ENCODE measurements at regions not wholly inside any gene's neighbourhood (a gene's known extent, or its start where the extent isn't known, plus 50 kb on each side); places are given as distances from the start of the nearest gene placed in this dataset.

DNA sequence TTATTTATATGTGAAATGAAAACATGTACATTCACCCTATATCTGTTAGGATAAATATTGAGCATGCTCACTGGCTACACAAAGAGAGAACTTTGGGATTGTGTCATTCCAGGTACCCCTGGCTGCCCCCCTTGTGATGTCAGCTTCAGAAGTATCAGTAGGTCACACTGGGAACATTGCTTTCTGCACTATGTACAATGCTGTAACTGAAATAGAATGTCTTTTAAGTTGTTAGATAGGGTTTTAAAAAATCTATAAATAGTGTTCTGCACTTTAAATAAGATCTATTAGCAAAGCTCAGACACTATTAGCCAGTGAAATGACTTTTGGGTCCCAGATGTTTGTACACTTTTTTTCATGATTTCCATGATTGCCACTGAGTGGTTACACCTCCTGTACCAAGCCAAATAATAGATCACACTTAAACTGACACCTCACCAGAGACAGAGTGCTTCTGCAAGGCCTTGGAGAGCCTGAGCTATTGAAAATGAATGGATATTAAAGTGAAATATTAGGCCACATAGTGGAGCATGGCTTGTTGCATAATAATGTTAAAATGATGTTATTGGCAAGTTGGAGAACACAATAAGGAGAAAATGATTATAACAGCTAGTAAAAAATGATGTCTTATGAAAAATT is 297.0 kb upstream of the NXPH2 start:
- H3K27me3 Mint-ChIP-seq = no peaks in the 10 kb centered on the region
- H3K36me3 Mint-ChIP-seq (ENCODE audit: low read depth) = no peaks in the 10 kb centered on the region
- ChIA-PET CTCF (no interaction called here), POLR2A (no interaction called here)
- no peaks in the 10 kb centered on the region for H3K4me1 Mint-ChIP-seq
- DNase-seq = no peak
- H3K4me3 Mint-ChIP-seq = no peak overlapping the region
- peaks cover 2% of the 10 kb centered on the region for H3K9me3 Mint-ChIP-seq
- no peak overlapping the region for H3K27ac Mint-ChIP-seq

DNA sequence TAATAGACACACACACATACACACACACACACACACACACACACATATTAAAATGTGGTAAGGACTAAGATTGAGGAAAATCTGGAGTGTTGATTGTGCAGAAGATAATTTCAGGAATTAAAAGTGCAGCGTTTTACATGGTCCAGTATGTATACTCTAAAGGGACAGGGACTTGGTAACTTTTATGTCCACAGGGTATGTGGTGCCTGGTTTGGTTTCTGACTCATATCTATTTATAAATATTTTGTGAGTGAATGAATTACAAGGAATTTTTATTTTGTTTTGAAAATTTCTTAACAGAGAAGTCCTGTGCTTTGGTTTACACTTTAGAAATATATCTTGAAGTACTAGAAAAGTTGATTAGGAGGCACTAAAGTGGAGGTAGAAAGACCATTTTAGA is 287.7 kb upstream of the NXPH2 start:
- no peaks in the 10 kb centered on the region for H3K27me3 Mint-ChIP-seq
- H3K27ac Mint-ChIP-seq = no peak overlapping the region
- DNase-seq = no peak
- no peaks in the 10 kb centered on the region for H3K36me3 Mint-ChIP-seq (ENCODE audit: low read depth)
- no peaks in the 10 kb centered on the region for H3K9me3 Mint-ChIP-seq
- no peak overlapping the region for H3K4me3 Mint-ChIP-seq
- ChIA-PET CTCF (no interaction called here), POLR2A (no interaction called here)
- no peaks in the 10 kb centered on the region for H3K4me1 Mint-ChIP-seq

DNA sequence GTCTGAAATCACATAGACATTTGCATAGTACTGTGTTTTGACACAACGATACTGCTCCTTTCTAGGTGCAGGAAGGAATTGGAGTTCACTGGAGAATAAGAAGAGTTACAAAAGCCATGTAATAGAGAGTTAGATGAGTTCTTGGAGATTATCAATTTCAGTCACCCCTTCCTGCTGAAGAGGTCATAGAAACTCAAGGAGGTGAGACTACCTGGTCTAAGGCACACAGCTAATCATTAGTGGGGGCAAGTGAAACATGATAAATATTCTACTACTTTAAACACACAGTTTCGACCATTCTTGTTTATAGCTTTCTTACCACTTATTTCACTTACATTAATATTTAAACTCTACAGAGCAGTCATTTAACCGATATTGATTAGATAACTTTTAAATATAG is 286.9 kb upstream of the NXPH2 start:
- DNase-seq = no peak
- H3K9me3 Mint-ChIP-seq = no peaks in the 10 kb centered on the region
- ChIA-PET POLR2A (no interaction called here), CTCF (no interaction called here)
- H3K36me3 Mint-ChIP-seq (ENCODE audit: low read depth) = no peaks in the 10 kb centered on the region
- H3K4me1 Mint-ChIP-seq = no peaks in the 10 kb centered on the region
- no peaks in the 10 kb centered on the region for H3K27me3 Mint-ChIP-seq
- no peak overlapping the region for H3K27ac Mint-ChIP-seq
- no peak overlapping the region for H3K4me3 Mint-ChIP-seq

GRCh38 chr2:139064159-139064558 is 284.0 kb upstream of the NXPH2 start:
- Mint-ChIP-seq H3K36me3 (ENCODE audit: low read depth) (no peaks in the 10 kb centered on the region), H3K4me1 (no peaks in the 10 kb centered on the region), H3K4me3 (no peak overlapping the region), H3K9me3 (no peaks in the 10 kb centered on the region), H3K27me3 (no peaks in the 10 kb centered on the region), H3K27ac (no peak overlapping the region)
- no peak for DNase-seq
- ChIA-PET CTCF (no interaction called here), POLR2A (no interaction called here)

DNA sequence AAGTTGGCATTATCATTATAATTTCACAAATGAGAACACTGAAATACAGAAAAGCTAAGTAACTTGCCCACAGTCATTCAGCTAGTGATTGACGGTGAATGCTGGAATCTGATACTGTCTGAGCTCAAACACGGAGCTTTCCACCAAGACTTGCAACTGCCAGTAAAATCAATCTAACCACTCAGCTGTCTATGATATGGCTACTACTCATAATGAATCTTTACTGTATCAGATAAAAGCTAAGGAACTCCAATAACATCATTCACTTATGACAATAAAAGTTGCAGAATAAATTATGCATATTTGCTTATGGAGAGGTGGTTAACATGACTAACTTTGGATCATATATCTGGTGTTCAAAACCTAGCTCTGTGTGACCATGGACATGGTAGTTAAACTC is 279.4 kb upstream of the NXPH2 start:
- no peaks in the 10 kb centered on the region for H3K36me3 Mint-ChIP-seq (ENCODE audit: low read depth)
- H3K27me3 Mint-ChIP-seq = no peaks in the 10 kb centered on the region
- ChIA-PET POLR2A (no interaction called here), CTCF (no interaction called here)
- no peak overlapping the region for H3K27ac Mint-ChIP-seq
- no peak for DNase-seq
- H3K9me3 Mint-ChIP-seq = peaks cover 4% of the 10 kb centered on the region
- no peak overlapping the region for H3K4me3 Mint-ChIP-seq
- H3K4me1 Mint-ChIP-seq = no peaks in the 10 kb centered on the region

- ChIA-PET CTCF (no interaction called here), POLR2A (no interaction called here)
- no peak overlapping the region for H3K27ac Mint-ChIP-seq
- H3K36me3 Mint-ChIP-seq (ENCODE audit: low read depth) = no peaks in the 10 kb centered on the region
- no peak overlapping the region for H3K4me3 Mint-ChIP-seq
- DNase-seq = no peak
- H3K4me1 Mint-ChIP-seq = no peaks in the 10 kb centered on the region
- peaks cover 6% of the 10 kb centered on the region for H3K9me3 Mint-ChIP-seq
- H3K27me3 Mint-ChIP-seq = no peaks in the 10 kb centered on the region
Observed at GRCh38 chr2:139055202-139055601, 275.0 kb upstream of the NXPH2 start.

GRCh38 chr2:139048017-139048416 is 267.8 kb upstream of the NXPH2 start:
- H3K27me3 Mint-ChIP-seq = no peaks in the 10 kb centered on the region
- no peaks in the 10 kb centered on the region for H3K4me1 Mint-ChIP-seq
- peaks cover 9% of the 10 kb centered on the region for H3K9me3 Mint-ChIP-seq
- no peak overlapping the region for H3K4me3 Mint-ChIP-seq
- no peak for DNase-seq
- ChIA-PET POLR2A (no interaction called here), CTCF (no interaction called here)
- no peaks in the 10 kb centered on the region for H3K36me3 Mint-ChIP-seq (ENCODE audit: low read depth)
- H3K27ac Mint-ChIP-seq = no peak overlapping the region

- no peak for DNase-seq
- ChIA-PET POLR2A (no interaction called here), CTCF (no interaction called here)
- H3K27ac Mint-ChIP-seq = no peak overlapping the region
- peaks cover 11% of the 10 kb centered on the region for H3K9me3 Mint-ChIP-seq
- H3K4me3 Mint-ChIP-seq = no peak overlapping the region
- H3K4me1 Mint-ChIP-seq = no peaks in the 10 kb centered on the region
- no peaks in the 10 kb centered on the region for H3K36me3 Mint-ChIP-seq (ENCODE audit: low read depth)
- H3K27me3 Mint-ChIP-seq = no peaks in the 10 kb centered on the region
Observed at GRCh38 chr2:139045524-139045923, 265.3 kb upstream of the NXPH2 start.

GRCh38 chr2:139034064-139034463 is 253.9 kb upstream of the NXPH2 start:
- Mint-ChIP-seq H3K36me3 (ENCODE audit: low read depth) (no peaks in the 10 kb centered on the region), H3K9me3 (peaks cover 7% of the 10 kb centered on the region)
- POLR2A ChIA-PET = no interaction called here

GRCh38 chr2:139033300-139033699 is 253.1 kb upstream of the NXPH2 start:
- Mint-ChIP-seq H3K27ac (no peak overlapping the region), H3K4me1 (no peaks in the 10 kb centered on the region), H3K36me3 (ENCODE audit: low read depth) (no peaks in the 10 kb centered on the region), H3K4me3 (no peak overlapping the region), H3K27me3 (no peaks in the 10 kb centered on the region), H3K9me3 (peaks cover 10% of the 10 kb centered on the region)
- POLR2A ChIA-PET = no interaction called here
- no peak for DNase-seq
- CTCF ChIA-PET = no interaction called here

More at GRCh38 chr2:139034064-139034463, 253.9 kb upstream of the NXPH2 start:
- CTCF ChIA-PET = no interaction called here
- no peak overlapping the region for H3K4me3 Mint-ChIP-seq
- no peaks in the 10 kb centered on the region for H3K4me1 Mint-ChIP-seq
- no peaks in the 10 kb centered on the region for H3K27me3 Mint-ChIP-seq
- DNase-seq = no peak
- no peak overlapping the region for H3K27ac Mint-ChIP-seq

GRCh38 chr2:139031722-139032121 is 251.5 kb upstream of the NXPH2 start:
- POLR2A ChIA-PET = no interaction called here
- no peaks in the 10 kb centered on the region for H3K27me3 Mint-ChIP-seq
- CTCF ChIA-PET = no interaction called here

GRCh38 chr2:139020287-139020686 is 240.1 kb upstream of the NXPH2 start:
- no peaks in the 10 kb centered on the region for H3K36me3 Mint-ChIP-seq (ENCODE audit: low read depth)
- H3K9me3 Mint-ChIP-seq = peaks cover 21% of the 10 kb centered on the region
- no peak overlapping the region for H3K27ac Mint-ChIP-seq
- no peaks in the 10 kb centered on the region for H3K27me3 Mint-ChIP-seq
- no peak for DNase-seq
- POLR2A ChIA-PET = no interaction called here
- no peaks in the 10 kb centered on the region for H3K4me1 Mint-ChIP-seq
- no peak overlapping the region for H3K4me3 Mint-ChIP-seq
- CTCF ChIA-PET = no interaction called here

More at GRCh38 chr2:139031722-139032121, 251.5 kb upstream of the NXPH2 start:
- Mint-ChIP-seq H3K36me3 (ENCODE audit: low read depth) (no peaks in the 10 kb centered on the region), H3K4me1 (no peaks in the 10 kb centered on the region), H3K4me3 (no peak overlapping the region), H3K9me3 (peaks cover 8% of the 10 kb centered on the region), H3K27ac (no peak overlapping the region)
- no peak for DNase-seq

GRCh38 chr2:139018252-139018651 is 238.1 kb upstream of the NXPH2 start:
- H3K9me3 Mint-ChIP-seq = peaks cover 22% of the 10 kb centered on the region
- H3K27ac Mint-ChIP-seq = no peak overlapping the region
- DNase-seq = no peak
- H3K36me3 Mint-ChIP-seq (ENCODE audit: low read depth) = no peaks in the 10 kb centered on the region
- no peaks in the 10 kb centered on the region for H3K27me3 Mint-ChIP-seq
- ChIA-PET POLR2A (no interaction called here), CTCF (no interaction called here)
- H3K4me1 Mint-ChIP-seq = no peaks in the 10 kb centered on the region
- H3K4me3 Mint-ChIP-seq = no peak overlapping the region

DNA sequence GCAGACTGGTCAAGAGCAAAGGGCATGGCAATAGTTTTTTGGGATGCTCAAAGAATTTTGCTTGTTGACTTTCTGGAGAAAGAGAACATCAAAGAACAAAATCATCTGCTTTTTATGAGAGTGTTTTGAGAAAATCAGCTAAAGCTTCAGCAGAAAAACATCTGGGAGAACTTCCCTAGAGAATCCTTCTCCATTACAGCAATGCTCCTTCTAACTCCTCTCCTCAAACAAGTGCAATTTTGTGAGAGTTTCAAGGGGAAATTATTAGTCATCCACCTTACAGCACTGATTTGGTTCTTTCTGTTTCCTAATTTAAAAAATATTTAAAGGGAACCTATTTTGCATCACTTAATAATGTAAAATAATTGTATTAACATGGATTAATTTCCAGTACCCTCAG is 226.9 kb upstream of the NXPH2 start:
- Mint-ChIP-seq H3K27ac (no peak overlapping the region), H3K9me3 (peaks cover 4% of the 10 kb centered on the region), H3K4me3 (no peak overlapping the region), H3K36me3 (ENCODE audit: low read depth) (no peaks in the 10 kb centered on the region), H3K4me1 (no peaks in the 10 kb centered on the region), H3K27me3 (no peaks in the 10 kb centered on the region)
- ChIA-PET POLR2A (no interaction called here), CTCF (interaction anchor here (0.7 kb wide), 1 partner anchor 634 kb away, joined by 5 read pairs; no protein-coding TSS in a partner anchor)
- no peak for DNase-seq

Measured in activated CD4-positive, alpha-beta memory T cell treated with anti-CD3 and anti-CD28 coated beads, Interleukin-2, amount 10 ng/mL, durations not matched to agents 7 days and 5 days (primary cell).